Chondrocyte (in vitro differentiated cells): ENCODE measurements at regions not wholly inside any gene's neighbourhood (a gene's known extent, or its start where the extent isn't known, plus 50 kb on each side); places are given as distances from the start of the nearest gene placed in this dataset.
"Not testable (repeated sequence)": the region's sequence is repeated elsewhere in the genome, so short reads cannot be mapped to it uniquely, and the experiment has no call there.

ENCODE experiments used
- DNase-seq: peaks from one replicate; pipeline ENCODE4 v3.0.0; 2021; ENCODE audit warnings: mixed read lengths, low spot score
- H3K27ac Mint-ChIP-seq: one replicate; pipeline ENCODE4 v1.8.0; 2021; ENCODE audit warnings: mild to moderate bottlenecking, moderate library complexity, mixed read lengths; ENCODE audit not compliant: unreplicated experiment
- H3K27me3 Mint-ChIP-seq: 2 replicates; pipeline ENCODE4 v1.8.0; 2021; ENCODE audit warnings: low read depth, mixed read lengths
- H3K36me3 Mint-ChIP-seq: 2 replicates; pipeline ENCODE4 v1.8.0; 2021; ENCODE audit warnings: low read depth, mixed read lengths
- H3K4me1 Mint-ChIP-seq: 2 replicates; pipeline ENCODE4 v1.8.0; 2021; ENCODE audit warnings: low read depth, mild to moderate bottlenecking, mixed read lengths
- H3K4me3 Mint-ChIP-seq: one replicate; pipeline ENCODE4 v1.8.0; 2021; ENCODE audit warnings: mild to moderate bottlenecking, moderate library complexity, mixed read lengths; ENCODE audit not compliant: unreplicated experiment
- H3K9me3 Mint-ChIP-seq: 2 replicates; pipeline ENCODE4 v1.8.0; 2021; ENCODE audit warnings: low read depth, mixed read lengths
- TF ChIP-seq, protein P1 (sequence below): fragments of 200-600 bp; sonication (generic); IDR thresholded peaks from 2 replicates; pipeline ENCODE4 v1.5.0; 2021; ENCODE audit warnings: antibody characterized with exemption, mild to moderate bottlenecking, moderate library complexity

DNA sequence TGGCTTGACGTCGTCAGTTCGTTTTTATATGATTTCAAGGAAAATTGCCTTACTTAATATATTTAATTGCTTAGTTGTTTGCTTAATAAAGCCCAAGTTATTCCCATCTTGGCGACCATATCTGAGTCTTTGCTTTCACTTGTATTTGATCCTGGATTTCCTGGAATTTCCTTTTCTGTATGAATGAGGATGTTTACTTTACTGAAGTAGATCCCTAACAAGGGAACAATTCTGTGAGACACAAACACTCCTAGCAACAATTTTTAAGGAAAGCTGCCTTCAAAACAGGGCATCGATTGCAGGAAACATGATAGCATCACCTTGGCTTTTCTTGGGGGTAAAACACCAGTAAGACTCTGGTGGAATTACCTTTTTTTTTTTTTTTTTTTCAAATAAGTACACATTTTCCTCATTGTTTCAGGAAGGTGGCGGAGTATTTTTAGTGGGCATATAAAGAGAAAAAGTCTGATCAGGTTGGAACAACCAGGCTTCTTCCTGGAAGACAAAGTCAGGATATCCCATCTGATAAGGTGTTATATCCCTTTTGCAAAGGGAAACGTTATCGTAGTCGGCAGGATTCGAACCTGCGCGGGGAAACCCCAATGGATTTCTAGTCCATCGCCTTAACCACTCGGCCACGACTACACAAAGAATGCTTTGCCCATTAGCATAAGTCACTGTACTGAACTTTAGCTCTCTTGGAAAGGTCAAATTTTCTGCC lies 68.5 kb upstream of the ZNF184 start:
- Mint-ChIP-seq H3K27ac (no peak overlapping the region), H3K4me3 (no peak overlapping the region), H3K9me3 (no peaks in the 10 kb centered on the region), H3K27me3 (peaks cover 71% of the 10 kb centered on the region), H3K4me1 (peaks cover 17% of the 10 kb centered on the region), H3K36me3 (no peaks in the 10 kb centered on the region)
- TF ChIP-seq, protein P1, sequence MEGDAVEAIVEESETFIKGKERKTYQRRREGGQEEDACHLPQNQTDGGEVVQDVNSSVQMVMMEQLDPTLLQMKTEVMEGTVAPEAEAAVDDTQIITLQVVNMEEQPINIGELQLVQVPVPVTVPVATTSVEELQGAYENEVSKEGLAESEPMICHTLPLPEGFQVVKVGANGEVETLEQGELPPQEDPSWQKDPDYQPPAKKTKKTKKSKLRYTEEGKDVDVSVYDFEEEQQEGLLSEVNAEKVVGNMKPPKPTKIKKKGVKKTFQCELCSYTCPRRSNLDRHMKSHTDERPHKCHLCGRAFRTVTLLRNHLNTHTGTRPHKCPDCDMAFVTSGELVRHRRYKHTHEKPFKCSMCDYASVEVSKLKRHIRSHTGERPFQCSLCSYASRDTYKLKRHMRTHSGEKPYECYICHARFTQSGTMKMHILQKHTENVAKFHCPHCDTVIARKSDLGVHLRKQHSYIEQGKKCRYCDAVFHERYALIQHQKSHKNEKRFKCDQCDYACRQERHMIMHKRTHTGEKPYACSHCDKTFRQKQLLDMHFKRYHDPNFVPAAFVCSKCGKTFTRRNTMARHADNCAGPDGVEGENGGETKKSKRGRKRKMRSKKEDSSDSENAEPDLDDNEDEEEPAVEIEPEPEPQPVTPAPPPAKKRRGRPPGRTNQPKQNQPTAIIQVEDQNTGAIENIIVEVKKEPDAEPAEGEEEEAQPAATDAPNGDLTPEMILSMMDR, result no peak
- no peak for DNase-seq

DNA sequence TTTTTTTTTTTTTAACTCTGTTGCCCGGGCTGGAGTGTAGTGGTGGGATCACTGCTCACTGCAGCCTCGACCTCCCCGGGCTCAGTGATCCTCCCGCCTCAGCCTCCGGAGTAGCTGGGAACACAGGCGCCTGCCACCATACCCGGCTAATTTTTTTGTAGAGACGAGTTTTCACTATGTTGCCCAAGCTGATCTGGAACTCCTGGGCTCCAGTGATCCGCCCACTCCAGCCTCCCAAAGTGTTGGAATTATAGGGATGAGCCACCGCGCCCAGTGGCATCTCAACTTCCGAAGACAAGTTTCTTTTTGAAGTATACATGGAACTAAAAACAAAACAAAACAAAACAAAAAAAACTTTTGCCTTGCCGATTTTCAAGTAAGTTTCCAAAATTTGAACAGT lies 66.6 kb upstream of the ZNF184 start:
- H3K9me3 Mint-ChIP-seq, result no peaks in the 10 kb centered on the region
- no peak overlapping the region for H3K4me3 Mint-ChIP-seq

GRCh38 chr6:27532820-27533538 lies 60.1 kb upstream of the ZNF184 start:
- no peaks in the 10 kb centered on the region for H3K36me3 Mint-ChIP-seq
- DNase-seq, result no peak
- peaks cover 44% of the 10 kb centered on the region for H3K27me3 Mint-ChIP-seq
- no peak overlapping the region for H3K4me3 Mint-ChIP-seq
- H3K9me3 Mint-ChIP-seq, result no peaks in the 10 kb centered on the region
- TF ChIP-seq, protein P1, result no peak
- H3K4me1 Mint-ChIP-seq, result no peaks in the 10 kb centered on the region
- H3K27ac Mint-ChIP-seq, result no peak overlapping the region

More for the DNA sequence above, 66.6 kb upstream of the ZNF184 start:
- H3K27me3 Mint-ChIP-seq, result peaks cover 62% of the 10 kb centered on the region
- no peaks in the 10 kb centered on the region for H3K36me3 Mint-ChIP-seq
- peaks cover 2% of the 10 kb centered on the region for H3K4me1 Mint-ChIP-seq
- no peak for DNase-seq
- H3K27ac Mint-ChIP-seq, result no peak overlapping the region
- TF ChIP-seq, protein P1, result no peak

DNA sequence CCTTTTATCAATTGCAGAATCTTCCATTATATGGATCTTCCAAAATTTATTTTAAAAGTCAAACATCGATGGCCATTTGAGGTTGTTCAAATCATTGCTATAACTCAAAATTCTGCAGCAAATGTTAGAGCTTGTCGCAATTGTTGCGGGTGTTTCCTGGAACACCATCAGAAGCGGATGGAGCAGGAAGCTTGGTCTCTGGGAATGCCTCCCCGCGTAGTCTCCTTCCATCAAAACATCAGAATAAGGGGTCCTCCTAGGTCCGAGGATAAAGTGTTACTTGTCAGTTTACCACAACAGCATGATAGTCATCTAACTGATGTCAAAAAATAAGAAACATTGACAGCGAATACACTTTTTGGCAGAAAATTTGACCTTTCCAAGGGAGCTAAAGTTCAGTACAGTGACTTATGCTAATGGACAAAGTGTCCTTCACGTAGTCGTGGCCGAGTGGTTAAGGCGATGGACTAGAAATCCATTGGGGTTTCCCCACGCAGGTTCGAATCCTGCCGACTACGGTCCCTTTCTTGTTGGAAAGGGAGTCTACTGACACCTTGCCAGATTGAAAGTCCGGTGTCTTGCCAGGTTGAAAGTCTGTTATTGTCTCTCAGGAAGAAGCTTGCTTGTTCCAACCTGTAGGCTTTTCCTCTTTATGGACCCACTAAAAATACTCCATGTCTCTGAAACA lies 59.0 kb upstream of the ZNF184 start:
- TF ChIP-seq, protein P1, result no peak
- H3K4me3 Mint-ChIP-seq, result no peak overlapping the region
- no peak overlapping the region for H3K27ac Mint-ChIP-seq
- H3K9me3 Mint-ChIP-seq, result no peaks in the 10 kb centered on the region
- no peaks in the 10 kb centered on the region for H3K4me1 Mint-ChIP-seq
- H3K36me3 Mint-ChIP-seq, result no peaks in the 10 kb centered on the region
- no peak for DNase-seq
- peaks cover 43% of the 10 kb centered on the region for H3K27me3 Mint-ChIP-seq

DNA sequence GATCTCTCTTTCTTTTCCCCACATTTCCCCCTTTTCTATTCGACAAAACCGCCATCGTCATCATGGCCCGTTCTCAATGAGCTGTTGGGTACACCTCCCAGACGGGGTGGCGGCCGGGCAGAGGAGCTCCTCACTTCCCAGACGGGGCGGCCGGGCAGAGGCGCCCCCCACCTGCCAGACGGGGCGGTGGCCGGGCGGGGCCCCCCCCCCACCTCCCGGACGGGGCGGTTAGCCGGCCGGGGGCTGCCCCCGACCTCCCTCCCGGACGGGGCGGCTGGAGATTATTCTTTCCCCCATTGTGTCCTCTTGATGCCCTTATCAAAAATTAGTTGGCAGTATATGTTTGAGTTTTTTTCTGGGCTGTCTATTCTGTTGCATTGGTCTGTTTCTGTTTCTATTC lies 56.9 kb upstream of the ZNF184 start:
- not testable (repeated sequence) for H3K27ac Mint-ChIP-seq, H3K36me3 Mint-ChIP-seq, H3K4me3 Mint-ChIP-seq, H3K9me3 Mint-ChIP-seq, H3K4me1 Mint-ChIP-seq, DNase-seq
- peaks cover 35% of the 10 kb centered on the region for H3K27me3 Mint-ChIP-seq
